ENCODE measurements at regions not wholly inside any gene's neighbourhood (a gene's known extent, or its start where the extent isn't known, plus 50 kb on each side); places are given as distances from the start of the nearest gene placed in this dataset.

DNA sequence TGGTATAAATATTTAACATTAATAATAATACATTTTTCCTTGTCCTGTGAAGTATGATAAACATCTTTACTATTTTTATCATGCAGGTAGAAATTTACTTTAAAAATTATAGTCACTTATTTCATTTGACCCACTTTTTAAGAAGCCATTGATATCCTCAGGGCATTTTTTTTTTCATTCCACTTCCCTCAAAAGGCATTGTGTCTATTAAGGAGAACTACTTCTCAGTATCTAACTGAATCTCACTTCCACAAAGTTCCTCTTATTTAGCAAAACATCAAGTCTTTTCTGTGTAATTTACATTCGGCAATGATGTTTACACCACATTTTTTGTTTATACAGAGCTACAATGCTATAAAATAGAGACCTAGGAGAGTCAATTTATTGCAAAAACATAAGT is 388.2 kb upstream of the AKR1E2 start:
- no peak for DNase-seq (ENCODE audit: low read depth)
- TF ChIP-seq, protein P1, sequence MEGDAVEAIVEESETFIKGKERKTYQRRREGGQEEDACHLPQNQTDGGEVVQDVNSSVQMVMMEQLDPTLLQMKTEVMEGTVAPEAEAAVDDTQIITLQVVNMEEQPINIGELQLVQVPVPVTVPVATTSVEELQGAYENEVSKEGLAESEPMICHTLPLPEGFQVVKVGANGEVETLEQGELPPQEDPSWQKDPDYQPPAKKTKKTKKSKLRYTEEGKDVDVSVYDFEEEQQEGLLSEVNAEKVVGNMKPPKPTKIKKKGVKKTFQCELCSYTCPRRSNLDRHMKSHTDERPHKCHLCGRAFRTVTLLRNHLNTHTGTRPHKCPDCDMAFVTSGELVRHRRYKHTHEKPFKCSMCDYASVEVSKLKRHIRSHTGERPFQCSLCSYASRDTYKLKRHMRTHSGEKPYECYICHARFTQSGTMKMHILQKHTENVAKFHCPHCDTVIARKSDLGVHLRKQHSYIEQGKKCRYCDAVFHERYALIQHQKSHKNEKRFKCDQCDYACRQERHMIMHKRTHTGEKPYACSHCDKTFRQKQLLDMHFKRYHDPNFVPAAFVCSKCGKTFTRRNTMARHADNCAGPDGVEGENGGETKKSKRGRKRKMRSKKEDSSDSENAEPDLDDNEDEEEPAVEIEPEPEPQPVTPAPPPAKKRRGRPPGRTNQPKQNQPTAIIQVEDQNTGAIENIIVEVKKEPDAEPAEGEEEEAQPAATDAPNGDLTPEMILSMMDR (IDR thresholded peaks at IDR 0.05; ENCODE audit: insufficient read depth, low read length): no peak
- H3K4me3 ChIP-seq (ENCODE audit: low read depth, low read length): no peak overlapping the region

DNA sequence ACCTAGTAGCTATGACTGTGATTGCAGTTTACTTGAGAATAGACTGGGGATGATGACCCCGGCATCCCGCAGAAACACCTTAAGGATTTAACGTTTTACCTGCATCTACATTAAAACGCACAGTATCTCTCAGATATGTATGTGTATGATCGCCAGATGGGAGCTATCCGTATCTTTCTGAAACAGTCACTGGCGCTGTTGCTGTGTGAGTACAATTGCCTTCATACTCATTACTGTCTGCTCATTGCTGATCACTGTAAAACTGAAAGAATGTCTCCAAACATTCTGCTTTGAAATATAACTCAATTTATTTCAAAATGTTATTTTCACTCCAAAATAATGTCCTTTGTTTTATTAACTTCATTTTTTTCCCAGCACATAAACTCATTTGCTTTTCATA is 388.9 kb upstream of the AKR1E2 start:
- TF ChIP-seq, protein P1 (IDR thresholded peaks at IDR 0.05; ENCODE audit: insufficient read depth, low read length): no peak
- no peak for DNase-seq (ENCODE audit: low read depth)
- H3K4me3 ChIP-seq (ENCODE audit: low read depth, low read length): no peak overlapping the region

DNA sequence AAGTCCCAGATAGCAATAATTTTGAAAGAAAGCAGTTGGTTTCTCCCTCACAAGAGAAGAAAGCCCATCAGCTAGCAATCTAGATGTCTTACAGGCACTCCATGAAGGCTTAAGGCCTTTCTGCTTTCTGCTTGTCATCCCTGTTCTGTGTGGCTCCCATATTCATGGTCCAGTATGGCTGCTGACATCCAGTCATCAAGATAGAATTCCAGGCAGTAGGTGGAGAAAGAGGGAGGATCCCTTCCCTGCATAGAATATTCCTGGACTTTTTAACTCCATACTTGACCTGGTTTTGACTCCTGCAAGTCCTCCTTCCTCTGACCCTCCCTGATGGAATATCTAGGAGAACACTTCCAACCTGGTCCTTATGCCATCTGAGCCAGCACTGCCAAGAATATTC is 389.9 kb upstream of the AKR1E2 start:
- H3K4me3 ChIP-seq (ENCODE audit: low read depth, low read length): no peak overlapping the region
- no peak for DNase-seq (ENCODE audit: low read depth)
- TF ChIP-seq, protein P1 (IDR thresholded peaks at IDR 0.05; ENCODE audit: insufficient read depth, low read length): no peak

DNA sequence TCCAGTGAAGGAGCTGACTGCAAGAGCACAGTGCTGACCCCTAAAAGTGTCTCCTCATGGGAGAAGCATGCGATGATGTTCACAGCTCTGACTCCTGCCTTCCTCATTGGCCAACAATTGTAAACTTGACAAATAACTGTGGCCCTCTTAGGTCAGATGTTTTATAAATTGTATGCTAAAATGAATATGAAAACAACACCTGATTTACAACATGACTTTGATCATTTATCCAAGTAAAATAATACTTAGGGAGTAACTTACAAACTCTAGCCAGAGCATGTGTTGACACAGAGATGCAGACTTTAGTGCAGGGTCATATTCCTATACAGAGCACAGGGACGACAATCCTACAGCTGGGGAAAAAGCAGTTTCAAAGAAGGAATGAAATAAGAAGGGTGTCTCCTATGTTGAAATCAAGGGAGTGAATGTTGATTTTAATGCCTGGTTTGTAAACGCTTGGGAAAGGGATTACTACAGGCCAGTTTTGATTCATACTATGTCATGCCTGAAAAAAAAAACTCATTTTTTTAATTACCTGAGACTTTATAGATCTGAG is 391.4 kb upstream of the AKR1E2 start:
- H3K4me3 ChIP-seq (ENCODE audit: low read depth, low read length): no peak overlapping the region
- no peak for DNase-seq (ENCODE audit: low read depth)
- TF ChIP-seq, protein P1 (IDR thresholded peaks at IDR 0.05; ENCODE audit: insufficient read depth, low read length): no peak

DNA sequence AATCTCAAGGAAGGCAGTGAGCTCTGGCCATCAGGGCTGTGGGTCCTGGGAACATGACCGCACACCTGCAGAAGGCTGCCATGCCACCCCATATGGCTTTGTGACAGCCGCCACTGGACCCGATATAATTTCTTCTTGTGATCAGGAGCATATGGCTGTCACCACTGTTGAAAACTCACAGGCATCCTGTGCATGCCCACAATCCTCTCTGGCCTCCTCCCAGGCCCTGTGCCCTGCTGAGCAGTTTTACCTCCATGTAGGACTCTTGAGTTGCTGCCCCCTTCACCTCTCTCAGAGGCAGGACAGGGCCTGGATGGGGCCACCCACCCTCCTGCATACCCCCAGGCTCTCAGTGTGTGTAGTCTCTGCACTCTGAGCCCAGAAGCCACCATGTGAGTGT is 391.9 kb upstream of the AKR1E2 start:
- no peak overlapping the region for H3K4me3 ChIP-seq (ENCODE audit: low read depth, low read length)

DNA sequence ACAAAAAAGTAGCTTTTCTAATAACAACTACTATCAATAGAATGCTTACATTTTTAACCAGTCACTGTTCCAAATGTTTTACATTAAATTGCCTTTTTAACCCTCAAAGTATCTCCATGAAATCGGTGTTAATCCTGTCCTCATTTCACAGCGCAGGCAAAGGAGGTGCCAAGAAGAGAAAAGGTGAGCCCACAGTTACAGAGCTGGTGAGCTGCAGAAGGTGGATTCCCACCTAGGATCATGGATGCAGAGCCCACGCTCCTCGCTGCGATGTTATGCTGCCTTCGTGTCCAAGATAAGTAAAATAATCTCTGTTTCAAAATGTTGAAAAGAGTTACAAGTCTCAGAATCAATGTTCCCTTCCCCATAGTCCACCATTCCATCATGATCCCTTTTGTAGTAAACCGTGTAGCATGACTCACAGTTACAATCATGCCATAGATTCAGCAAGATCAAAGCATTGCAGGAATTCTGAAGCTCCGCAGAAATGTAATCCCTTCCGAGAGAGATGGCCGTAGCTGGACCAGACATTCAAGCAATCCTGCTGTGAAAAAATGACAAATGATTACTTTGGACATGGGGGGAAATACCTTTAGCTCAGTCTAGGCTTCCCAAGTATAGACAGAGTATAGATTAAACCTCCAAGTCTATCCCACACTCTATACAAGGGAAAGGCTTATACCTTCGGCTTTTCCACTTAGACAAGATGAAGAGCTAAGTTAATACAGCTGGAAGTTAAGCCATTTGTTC is 394.7 kb upstream of the AKR1E2 start:
- TF ChIP-seq, protein P1 (IDR thresholded peaks at IDR 0.05; ENCODE audit: insufficient read depth, low read length): no peak
- H3K4me3 ChIP-seq (ENCODE audit: low read depth, low read length): no peak overlapping the region
- DNase-seq (ENCODE audit: low read depth): no peak

More for the DNA sequence above, 391.9 kb upstream of the AKR1E2 start:
- no peak for DNase-seq (ENCODE audit: low read depth)
- TF ChIP-seq, protein P1 (IDR thresholded peaks at IDR 0.05; ENCODE audit: insufficient read depth, low read length): no peak

Measured in fibroblast of the aortic adventitia (primary cell).